ENCODE measurements at regions not wholly inside any gene's neighbourhood (a gene's known extent, or its start where the extent isn't known, plus 50 kb on each side); places are given as distances from the start of the nearest gene placed in this dataset.

- TF ChIP-seq RBBP5 (IDR thresholded peaks at IDR 0.05; ENCODE audit: borderline replicate concordance, insufficient read depth, low read length, poor library complexity, severe bottlenecking), result no peak
- no peak for TF ChIP-seq TAF9B (IDR thresholded peaks at IDR 0.05; ENCODE audit: partially characterized antibody)
Observed at GRCh38 chr14:45907782-45908181, 654.8 kb upstream of the MIS18BP1 start (continued).

- Histone ChIP-seq H3K9me1 (ENCODE audit: control insufficient read depth, insufficient read depth, low read length) (no peaks in the 10 kb centered on the region), H3K9me3 (replicated peaks; ENCODE audit: control insufficient read depth, insufficient read depth, low read depth, low read length) (no peaks in the 10 kb centered on the region), H3K4me3 (no peak overlapping the region), H3K4me2 (ENCODE audit: insufficient read depth, low read length) (no peak overlapping the region), H3K9ac (ENCODE audit: insufficient read depth in 1 of 2, low read depth in 2 of 2, low read length in 2 of 2) (no peak overlapping the region), H2AFZ (ENCODE audit: low read depth, low read length) (no peak overlapping the region), H3K79me2 (ENCODE audit: control insufficient read depth, insufficient read depth, low read length) (no peaks in the 10 kb centered on the region), H3K27me3 (ENCODE audit: control insufficient read depth in 2 of 2, insufficient read depth in 2 of 2, low read length in 2 of 2) (no peaks in the 10 kb centered on the region), H3K27ac (ENCODE audit: extremely low read depth, low read depth, low read length) (no peak overlapping the region), H3K36me3 (ENCODE audit: control insufficient read depth, insufficient read depth, low read length) (no peaks in the 10 kb centered on the region), H3K4me1 (replicated peaks in 1 of 2; ENCODE audit: control insufficient read depth in 2 of 2, insufficient read depth in 2 of 2, low read length in 2 of 2) (no peaks in the 10 kb centered on the region), H4K20me1 (replicated peaks; ENCODE audit: control insufficient read depth, insufficient read depth, low read length) (no peaks in the 10 kb centered on the region)
- WGBS (ENCODE audit: insufficient coverage, low coverage, missing lambda C conversion rate), result 0% methylated on average over 1 of the region's 1 CpG
- POLR2A ChIA-PET, result no interaction called here
- CTCF ChIA-PET (ENCODE audit: low intra/inter-chr PET ratio), result no interaction called here
- FAIRE-seq (no peak), ATAC-seq (no peak), DNase-seq (ENCODE audit: extremely low read depth in 1 of 4, low spot score in 3 of 4) (no peak)
- no TSS peak for BruUV-seq (replicated peaks)
- in situ Hi-C loops (cut with MboI) (no loop called here), intact Hi-C loops (cut with micrococcal nuclease) (no loop called here)
- TF ChIP-seq CCAR2 (IDR thresholded peaks at IDR 0.05; ENCODE audit: low read depth, low read length) (no peak), CHD7 (IDR thresholded peaks at IDR 0.05; ENCODE audit: low read depth, low read length) (no peak), ZNF592 (IDR thresholded peaks at IDR 0.05) (no peak), ZNF766 (CRISPR knock-in tag; conservative IDR thresholded peaks at IDR 0.05) (no peak)
Observed at GRCh38 chr14:45906257-45906656, 653.3 kb upstream of the MIS18BP1 start.
